Smooth muscle cell (in vitro differentiated cells): ENCODE measurements at regions not wholly inside any gene's neighbourhood (a gene's known extent, or its start where the extent isn't known, plus 50 kb on each side); places are given as distances from the start of the nearest gene placed in this dataset.

Source experiments
- DNase-seq: peaks from one replicate; lab custom pipeline; 2025; ENCODE audit not compliant: unreplicated experiment; lab: John Stamatoyannopoulos, UW
- H2AFZ ChIP-seq: fragments of 200-600 bp; sonication (generic); 2 replicates; pipeline ENCODE4 v1.6.0; 2016; ENCODE audit warnings: antibody characterized with exemption, low read depth, mild to moderate bottlenecking
- H3F3A ChIP-seq: fragments of 200-600 bp; sonication (generic); 2 replicates; pipeline ENCODE4 v1.6.0; 2017; ENCODE audit warnings: antibody characterized with exemption, low read depth
- H3K27ac ChIP-seq: fragments of 200-600 bp; sonication (generic); 2 replicates; pipeline ENCODE4 v1.5.1; 2016; ENCODE audit warnings: low read depth, mild to moderate bottlenecking
- H3K27me3 ChIP-seq: fragments of 200-600 bp; sonication (generic); 2 replicates; pipeline ENCODE4 v1.6.1; 2016; ENCODE audit warnings: low read depth, mild to moderate bottlenecking
- H3K36me3 ChIP-seq: fragments of 200-600 bp; sonication (generic); 2 replicates; pipeline ENCODE4 v1.5.1; 2016; ENCODE audit warnings: low read depth
- H3K4me1 ChIP-seq: fragments of 200-600 bp; sonication (generic); 2 replicates; pipeline ENCODE4 v1.5.1; 2016; ENCODE audit warnings: low read depth
- H3K4me2 ChIP-seq: fragments of 200-600 bp; sonication (generic); 2 replicates; pipeline ENCODE4 v1.6.0; 2016; ENCODE audit warnings: mild to moderate bottlenecking
- H3K4me3 ChIP-seq: fragments of 200-600 bp; sonication (generic); 2 replicates; pipeline ENCODE4 v1.5.1; 2016; ENCODE audit warnings: mild to moderate bottlenecking
- H3K79me2 ChIP-seq: fragments of 200-600 bp; sonication (generic); 2 replicates; pipeline ENCODE4 v1.6.0; 2016; ENCODE audit warnings: low read depth, mild to moderate bottlenecking
- H3K9ac ChIP-seq: fragments of 200-600 bp; sonication (generic); 2 replicates; pipeline ENCODE4 v1.6.0; 2016; ENCODE audit warnings: low read depth
- H3K9me3 ChIP-seq: fragments of 200-600 bp; sonication (generic); replicated peaks from 2 replicates; pipeline ENCODE4 v1.5.1; 2016; ENCODE audit warnings: low read depth
- H4K20me1 ChIP-seq: fragments of 200-600 bp; sonication (generic); 2 replicates; pipeline ENCODE4 v1.6.0; 2016; ENCODE audit warnings: low read depth
- CTCF ChIP-seq: fragments of 200-600 bp; sonication (generic); IDR thresholded peaks from 2 replicates; pipeline ENCODE4 v1.5.1; 2017; ENCODE audit warnings: borderline replicate concordance, mild to moderate bottlenecking, antibody characterized with exemption; ENCODE audit not compliant: insufficient read depth, poor library complexity, severe bottlenecking
- whole genome bisulfite sequencing: methylation state at CpG from one replicate; pipeline ENCODE4 v1.1.7; 2016; ENCODE audit warnings: low lambda C conversion rate; 5-methylcytosine and 5-hydroxymethylcytosine counted together

GRCh38 chr12:107247650-107248049, 154.3 kb upstream of the CRY1 start:
- WGBS = 52% methylated on average over 1 of the region's 1 CpG
- Histone ChIP-seq H3K36me3 (no peaks in the 10 kb centered on the region), H3K9me3 (no peaks in the 10 kb centered on the region), H3K27ac (no peak overlapping the region), H3K4me3 (no peak overlapping the region), H3K27me3 (peaks cover 22% of the 10 kb centered on the region), H3F3A (no peaks in the 10 kb centered on the region), H3K4me1 (no peaks in the 10 kb centered on the region), H3K4me2 (no peak overlapping the region), H3K9ac (no peak overlapping the region), H2AFZ (no peak overlapping the region), H4K20me1 (no peaks in the 10 kb centered on the region), H3K79me2 (no peaks in the 10 kb centered on the region)
- DNase-seq = no peak
- no peak for TF ChIP-seq CTCF

GRCh38 chr12:107248187-107248586, 154.8 kb upstream of the CRY1 start:
- no peak for DNase-seq
- TF ChIP-seq CTCF = no peak

GRCh38 chr12:107251288-107251687, 157.9 kb upstream of the CRY1 start:
- DNase-seq = no peak

More at GRCh38 chr12:107248187-107248586, 154.8 kb upstream of the CRY1 start:
- Histone ChIP-seq H3K4me1 (no peaks in the 10 kb centered on the region), H3K36me3 (no peaks in the 10 kb centered on the region), H3K4me2 (no peak overlapping the region), H3K27ac (no peak overlapping the region), H3K9ac (no peak overlapping the region), H3K79me2 (no peaks in the 10 kb centered on the region), H3K27me3 (peaks cover 17% of the 10 kb centered on the region), H2AFZ (no peak overlapping the region), H3K9me3 (no peaks in the 10 kb centered on the region), H3K4me3 (no peak overlapping the region), H3F3A (no peaks in the 10 kb centered on the region), H4K20me1 (no peaks in the 10 kb centered on the region)

More at GRCh38 chr12:107251288-107251687, 157.9 kb upstream of the CRY1 start:
- Histone ChIP-seq H3K9ac (no peak overlapping the region), H3K36me3 (no peaks in the 10 kb centered on the region), H3F3A (no peaks in the 10 kb centered on the region), H3K27me3 (peaks cover 11% of the 10 kb centered on the region), H3K4me2 (no peak overlapping the region), H4K20me1 (no peaks in the 10 kb centered on the region), H3K27ac (no peak overlapping the region), H2AFZ (no peak overlapping the region), H3K9me3 (no peaks in the 10 kb centered on the region), H3K79me2 (no peaks in the 10 kb centered on the region), H3K4me3 (no peak overlapping the region), H3K4me1 (no peaks in the 10 kb centered on the region)
- WGBS = 88% methylated on average over 6 of the region's 6 CpGs
- TF ChIP-seq CTCF = no peak
